B cell (primary cell): ENCODE measurements at regions not wholly inside any gene's neighbourhood (a gene's known extent, or its start where the extent isn't known, plus 50 kb on each side); places are given as distances from the start of the nearest gene placed in this dataset.
"Not testable (repeated sequence)": the region's sequence is repeated elsewhere in the genome, so short reads cannot be mapped to it uniquely, and the experiment has no call there.

Experiments used
- ATAC-seq: fragments of 200-7000 bp; cut with Tn5 transposase; one replicate; pipeline ENCODE4 v1.10.0; 2021; ENCODE audit warnings: low read depth, mild to moderate bottlenecking, moderate number of reproducible peaks, moderate library complexity
- CTCF ChIA-PET: fragments of 350-600 bp; sonication (Branson Sonifier 250); formaldehyde crosslinking; loops from one replicate; lab custom pipeline; 2021; ENCODE audit warnings: antibody characterized with exemption, inconsistent platforms; lab: Charles Lee
- POLR2A ChIA-PET: fragments of 350-600 bp; sonication (Branson Sonifier 250); formaldehyde crosslinking; loops from one replicate; lab custom pipeline; 2021; ENCODE audit warnings: antibody characterized with exemption; lab: Charles Lee
- DNase-seq: peaks from one replicate; pipeline ENCODE4 v3.0.0; 2013
- H2AFZ ChIP-seq: 2 replicates; pipeline ENCODE4 v1.6.1; 2012; ENCODE audit warnings: mild to moderate bottlenecking, low read depth, low read length; ENCODE audit not compliant: insufficient read depth, poor library complexity, severe bottlenecking
- H3K27ac ChIP-seq, 2 donors: 1 replicate in 1 of 2; 2 replicates in 1 of 2; pipeline ENCODE4 v1.5.1; 2012 to 2013; ENCODE audit warnings: low read length in 2 of 2, mild to moderate bottlenecking in 2 of 2, moderate library complexity in 1 of 2
- H3K27me3 ChIP-seq, 4 experiments: fragments of 200-600 bp in 1 of 4; sonication (generic) in 1 of 4; replicated peaks in 1 of 4; 1 replicate in 2 of 4; 2 replicates in 2 of 4; pipeline versions ENCODE4 v1.6.1 to v1.7.0; 2013 to 2016; ENCODE audit warnings: low read length in 3 of 4, mild to moderate bottlenecking in 2 of 4, mixed read lengths in 1 of 4, moderate library complexity in 1 of 4; ENCODE audit not compliant: insufficient read depth in 4 of 4, control insufficient read depth in 3 of 4; ENCODE audit errors: control extremely low read depth in 1 of 4
- H3K36me3 ChIP-seq, 2 experiments: replicated peaks in 1 of 2; 1 replicate in 1 of 2; 2 replicates in 1 of 2; pipeline versions ENCODE4 v1.6.1 to v1.7.1; 2013; ENCODE audit warnings: low read length in 1 of 2; ENCODE audit not compliant: insufficient read depth in 2 of 2, control insufficient read depth in 1 of 2; ENCODE audit errors: control extremely low read depth in 1 of 2, extremely low read depth in 1 of 2
- H3K4me1 ChIP-seq, 2 donors: fragments of 200-600 bp in 1 of 2; sonication (generic) in 1 of 2; 1 replicate in 1 of 2; 2 replicates in 1 of 2; pipeline versions ENCODE4 v1.5.1 to v1.6.1; 2013 to 2017; ENCODE audit warnings: low read length in 2 of 2; ENCODE audit not compliant: control insufficient read depth in 2 of 2, insufficient read depth in 2 of 2
- H3K4me2 ChIP-seq: replicated peaks from 2 replicates; pipeline ENCODE3; 2012; ENCODE audit warnings: mild to moderate bottlenecking, low read depth, low read length; ENCODE audit not compliant: poor library complexity, severe bottlenecking
- H3K4me3 ChIP-seq, 5 experiments: fragments of 200-600 bp in 1 of 5; sonication (generic) in 1 of 5; 1 replicate in 3 of 5; 2 replicates in 2 of 5; pipeline versions ENCODE4 v1.5.1 to v1.7.0; 2011 to 2016; ENCODE audit warnings: low read length in 4 of 5, mild to moderate bottlenecking in 4 of 5, low read depth in 2 of 5, control low read depth in 1 of 5, moderate library complexity in 1 of 5; ENCODE audit not compliant: insufficient read depth in 1 of 5; ENCODE audit errors: control extremely low read depth in 1 of 5, extremely low read depth in 1 of 5
- H3K79me2 ChIP-seq: fragments of 200-600 bp; sonication (generic); one replicate; pipeline ENCODE4 v1.6.0; 2016; ENCODE audit warnings: low read length; ENCODE audit not compliant: control insufficient read depth, insufficient read depth
- H3K9ac ChIP-seq: fragments of 200-600 bp; sonication (generic); 2 replicates; pipeline ENCODE4 v1.6.1; 2017; ENCODE audit warnings: mild to moderate bottlenecking, low read length, moderate library complexity
- H3K9me3 ChIP-seq, 3 donors: one replicate each; pipeline versions ENCODE4 v1.6.1 to v1.7.1; 2013; ENCODE audit warnings: low read length in 2 of 3; ENCODE audit not compliant: control insufficient read depth in 2 of 3, insufficient read depth in 1 of 3; ENCODE audit errors: control extremely low read depth in 1 of 3
- H4K20me1 ChIP-seq: 2 replicates; pipeline ENCODE4 v1.6.0; 2012; ENCODE audit warnings: mild to moderate bottlenecking, low read length; ENCODE audit not compliant: insufficient read depth, control insufficient read depth, poor library complexity, severe bottlenecking
- H3K27ac Mint-ChIP-seq: one replicate; pipeline ENCODE4 v1.8.0; 2021; ENCODE audit warnings: mixed read lengths
- H3K27me3 Mint-ChIP-seq: one replicate; pipeline ENCODE4 v1.8.0; 2021; ENCODE audit warnings: mixed read lengths
- H3K4me1 Mint-ChIP-seq: one replicate; pipeline ENCODE4 v1.8.0; 2021; ENCODE audit warnings: mixed read lengths
- H3K4me3 Mint-ChIP-seq: one replicate; pipeline ENCODE4 v1.8.0; 2021; ENCODE audit warnings: mixed read lengths
- H3K9me3 Mint-ChIP-seq: one replicate; pipeline ENCODE4 v1.8.0; 2022; ENCODE audit warnings: mixed read lengths; ENCODE audit not compliant: insufficient read depth
- EZH2 ChIP-seq: IDR thresholded peaks from 2 replicates; pipeline ENCODE4 v1.6.1; 2012; ENCODE audit warnings: borderline replicate concordance, low read depth, mild to moderate bottlenecking, moderate library complexity, low read length; ENCODE audit not compliant: insufficient read depth, poor library complexity, severe bottlenecking
- WGBS: methylation state at CpG from one replicate; pipeline ENCODE4 v1.1.5; 2013; ENCODE audit warnings: missing lambda C conversion rate; ENCODE audit not compliant: insufficient coverage; 5-methylcytosine and 5-hydroxymethylcytosine counted together
- intact Hi-C: fragments of 100-400 bp; cut with micrococcal nuclease; formaldehyde crosslinking; loops from one replicate; pipeline ENCODE4 v1.10.0; 2022
- TF ChIP-seq, protein P1 (sequence below): fragments of 200-600 bp; IDR thresholded peaks from one replicate; pipeline ENCODE4 v1.8.0; 2022; ENCODE audit warnings: antibody characterized with exemption, mild to moderate bottlenecking

DNA sequence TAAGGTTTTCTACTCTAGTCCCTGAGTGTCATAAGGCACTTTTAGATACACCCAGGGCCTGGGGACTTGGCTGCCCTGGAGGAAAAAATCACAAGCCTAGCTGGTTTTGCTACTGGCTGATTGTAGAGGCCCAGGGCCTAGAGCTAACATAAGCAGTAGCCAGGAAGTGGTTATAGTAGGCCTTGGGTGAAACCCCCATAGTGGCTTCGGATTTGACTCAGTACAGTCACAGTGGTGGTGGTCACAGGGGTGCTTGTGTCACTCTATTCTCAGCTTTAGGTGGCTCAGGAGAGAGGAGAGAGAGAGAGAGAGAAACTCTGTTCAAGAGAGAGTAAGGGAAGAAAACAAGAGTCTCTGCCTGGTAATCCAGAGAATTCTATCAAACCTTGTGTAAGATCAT lies 194.5 kb upstream of the EDA2R start:
- POLR2A ChIA-PET, result no interaction called here
- Histone ChIP-seq H3K79me2 (no peaks in the 10 kb centered on the region), H3K27me3 (no peaks in the 10 kb centered on the region), H3K27ac (no peak overlapping the region), H3K4me1 (no peaks in the 10 kb centered on the region), H4K20me1 (no peaks in the 10 kb centered on the region), H3K4me3 (no peak overlapping the region), H2AFZ (no peak overlapping the region), H3K36me3 (no peaks in the 10 kb centered on the region), H3K9ac (no peak overlapping the region), H3K4me2 (no peak overlapping the region), H3K9me3 (peaks cover 0 to 6% (median 0%) of the 10 kb centered on the region in 3 donors)
- CTCF ChIA-PET, result no interaction called here
- no peak overlapping the region for H3K27ac Mint-ChIP-seq
- intact Hi-C loops, result no loop called here
- H3K27me3 Mint-ChIP-seq, result no peaks in the 10 kb centered on the region
- peaks cover 2% of the 10 kb centered on the region for H3K9me3 Mint-ChIP-seq
- no CpG with 5 or more reads among the region's 1 CpG for WGBS
- ATAC-seq (no peak), DNase-seq (no peak)
- H3K4me1 Mint-ChIP-seq, result no peaks in the 10 kb centered on the region
- H3K4me3 Mint-ChIP-seq, result no peak overlapping the region
- no peak for TF ChIP-seq EZH2
- TF ChIP-seq, protein P1, sequence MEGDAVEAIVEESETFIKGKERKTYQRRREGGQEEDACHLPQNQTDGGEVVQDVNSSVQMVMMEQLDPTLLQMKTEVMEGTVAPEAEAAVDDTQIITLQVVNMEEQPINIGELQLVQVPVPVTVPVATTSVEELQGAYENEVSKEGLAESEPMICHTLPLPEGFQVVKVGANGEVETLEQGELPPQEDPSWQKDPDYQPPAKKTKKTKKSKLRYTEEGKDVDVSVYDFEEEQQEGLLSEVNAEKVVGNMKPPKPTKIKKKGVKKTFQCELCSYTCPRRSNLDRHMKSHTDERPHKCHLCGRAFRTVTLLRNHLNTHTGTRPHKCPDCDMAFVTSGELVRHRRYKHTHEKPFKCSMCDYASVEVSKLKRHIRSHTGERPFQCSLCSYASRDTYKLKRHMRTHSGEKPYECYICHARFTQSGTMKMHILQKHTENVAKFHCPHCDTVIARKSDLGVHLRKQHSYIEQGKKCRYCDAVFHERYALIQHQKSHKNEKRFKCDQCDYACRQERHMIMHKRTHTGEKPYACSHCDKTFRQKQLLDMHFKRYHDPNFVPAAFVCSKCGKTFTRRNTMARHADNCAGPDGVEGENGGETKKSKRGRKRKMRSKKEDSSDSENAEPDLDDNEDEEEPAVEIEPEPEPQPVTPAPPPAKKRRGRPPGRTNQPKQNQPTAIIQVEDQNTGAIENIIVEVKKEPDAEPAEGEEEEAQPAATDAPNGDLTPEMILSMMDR, result no peak

DNA sequence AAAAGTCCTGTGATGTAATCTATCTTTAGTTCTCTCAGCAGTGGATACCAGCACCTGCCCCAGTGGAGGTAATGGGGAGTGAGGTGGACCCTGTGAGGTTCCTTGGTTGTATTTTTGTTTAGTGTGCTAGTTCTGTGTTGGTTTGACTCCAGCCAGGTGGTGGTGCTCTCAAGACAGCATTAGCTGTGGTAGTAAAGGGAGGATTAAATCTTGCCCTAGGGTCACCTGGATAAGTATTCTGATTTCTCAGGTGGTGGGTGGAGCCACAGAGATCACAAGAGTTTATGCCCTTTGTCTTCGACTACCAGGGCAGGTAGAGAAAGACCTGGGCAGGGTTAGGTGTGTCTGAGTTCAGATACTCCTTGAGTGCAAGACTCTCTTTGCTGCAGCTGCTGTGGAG lies 176.3 kb upstream of the EDA2R start:
- Histone ChIP-seq H3K9ac (no peak overlapping the region), H3K4me1 (no peaks in the 10 kb centered on the region), H2AFZ (no peak overlapping the region), H3K27me3 (no peaks in the 10 kb centered on the region), H4K20me1 (no peaks in the 10 kb centered on the region), H3K4me3 (no peak overlapping the region), H3K9me3 (no peaks in the 10 kb centered on the region), H3K4me2 (no peak overlapping the region), H3K36me3 (no peaks in the 10 kb centered on the region), H3K79me2 (no peaks in the 10 kb centered on the region), H3K27ac (no peak overlapping the region)
- DNase-seq (no peak), ATAC-seq (no peak)
- H3K9me3 Mint-ChIP-seq, result no peaks in the 10 kb centered on the region
- no peak overlapping the region for H3K4me3 Mint-ChIP-seq
- ChIA-PET CTCF (no interaction called here), POLR2A (no interaction called here)
- intact Hi-C loops, result no loop called here
- no peaks in the 10 kb centered on the region for H3K4me1 Mint-ChIP-seq
- no peak for TF ChIP-seq EZH2
- TF ChIP-seq, protein P1, result no peak
- H3K27me3 Mint-ChIP-seq, result no peaks in the 10 kb centered on the region
- H3K27ac Mint-ChIP-seq, result no peak overlapping the region
- no CpG with 5 or more reads among the region's 1 CpG for WGBS

DNA sequence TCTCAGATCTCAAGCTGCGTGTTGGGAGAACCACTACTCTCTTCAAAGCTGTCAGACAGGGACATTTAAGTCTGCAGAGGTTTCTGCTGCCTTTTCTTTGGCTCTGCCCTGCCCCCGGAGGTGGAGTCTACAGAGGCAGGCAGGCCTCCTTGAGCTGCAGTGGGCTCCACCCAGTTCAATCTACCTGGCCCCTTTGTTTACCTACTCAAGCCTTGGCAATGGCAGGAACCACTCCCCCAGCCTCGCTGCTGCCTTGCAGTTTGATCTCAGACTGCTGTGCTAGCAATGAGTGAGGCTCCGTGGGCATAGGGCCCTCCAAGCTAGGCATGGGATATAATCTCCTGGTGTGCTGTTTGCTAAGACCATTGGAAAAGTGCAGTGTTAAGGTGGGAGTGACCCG lies 155.6 kb upstream of the EDA2R start:
- H3K4me2 ChIP-seq, ATAC-seq, POLR2A ChIA-PET, H3K4me3 ChIP-seq, H3K27ac ChIP-seq, intact Hi-C loops, DNase-seq, H3K4me1 ChIP-seq, H3K4me1 Mint-ChIP-seq, H3K4me3 Mint-ChIP-seq, H3K27ac Mint-ChIP-seq, H2AFZ ChIP-seq, H3K36me3 ChIP-seq, H3K27me3 ChIP-seq, H3K27me3 Mint-ChIP-seq, CTCF ChIA-PET, H3K9me3 ChIP-seq, H4K20me1 ChIP-seq, H3K9ac ChIP-seq, H3K9me3 Mint-ChIP-seq, H3K79me2 ChIP-seq: not testable (repeated sequence)
- 80% methylated on average over 2 of the region's 5 CpGs for WGBS
